ENCODE measurements at regions not wholly inside any gene's neighbourhood (a gene's known extent, or its start where the extent isn't known, plus 50 kb on each side); places are given as distances from the start of the nearest gene placed in this dataset.

- no peak overlapping the region for H3K4me3 Mint-ChIP-seq
Observed at GRCh38 chr20:24862186-24862585, 86.9 kb upstream of the CST7 start.

GRCh38 chr20:24862606-24863005 lies 86.5 kb upstream of the CST7 start:
- no peaks in the 10 kb centered on the region for H3K27me3 Mint-ChIP-seq (ENCODE audit: low read depth)
- H3K27ac Mint-ChIP-seq: no peak overlapping the region
- H3K36me3 Mint-ChIP-seq: no peaks in the 10 kb centered on the region
- H3K9me3 Mint-ChIP-seq: peaks cover 53% of the 10 kb centered on the region
- no peak for DNase-seq (ENCODE audit: low spot score in 2 of 2, unreplicated experiment in 2 of 2)
- H3K4me1 Mint-ChIP-seq: no peaks in the 10 kb centered on the region
- no peak overlapping the region for H3K4me3 Mint-ChIP-seq
- TF ChIP-seq CTCF (IDR thresholded peaks at IDR 0.05; ENCODE audit: unreplicated experiment): no peak

More at GRCh38 chr20:24862186-24862585, 86.9 kb upstream of the CST7 start:
- no peak for TF ChIP-seq CTCF (IDR thresholded peaks at IDR 0.05; ENCODE audit: unreplicated experiment)
- Mint-ChIP-seq H3K9me3 (peaks cover 53% of the 10 kb centered on the region), H3K4me1 (no peaks in the 10 kb centered on the region), H3K36me3 (no peaks in the 10 kb centered on the region), H3K27ac (no peak overlapping the region), H3K27me3 (ENCODE audit: low read depth) (no peaks in the 10 kb centered on the region)
- DNase-seq (ENCODE audit: low spot score in 2 of 2, unreplicated experiment in 2 of 2): no peak

- H3K4me3 Mint-ChIP-seq: no peak overlapping the region
- H3K4me1 Mint-ChIP-seq: no peaks in the 10 kb centered on the region
- no peaks in the 10 kb centered on the region for H3K36me3 Mint-ChIP-seq
- peaks cover 48% of the 10 kb centered on the region for H3K9me3 Mint-ChIP-seq
- H3K27ac Mint-ChIP-seq: no peak overlapping the region
- no peak for TF ChIP-seq CTCF (IDR thresholded peaks at IDR 0.05; ENCODE audit: unreplicated experiment)
- no peak for DNase-seq (ENCODE audit: low spot score in 2 of 2, unreplicated experiment in 2 of 2)
- H3K27me3 Mint-ChIP-seq (ENCODE audit: low read depth): no peaks in the 10 kb centered on the region
Observed at GRCh38 chr20:24863356-24863755, 85.7 kb upstream of the CST7 start.

GRCh38 chr20:24866008-24866407 lies 83.1 kb upstream of the CST7 start:
- H3K9me3 Mint-ChIP-seq: peaks cover 31% of the 10 kb centered on the region
- H3K36me3 Mint-ChIP-seq: no peaks in the 10 kb centered on the region
- no peak overlapping the region for H3K4me3 Mint-ChIP-seq
- no peaks in the 10 kb centered on the region for H3K27me3 Mint-ChIP-seq (ENCODE audit: low read depth)
- TF ChIP-seq CTCF (IDR thresholded peaks at IDR 0.05; ENCODE audit: unreplicated experiment): no peak
- H3K4me1 Mint-ChIP-seq: no peaks in the 10 kb centered on the region
- H3K27ac Mint-ChIP-seq: no peak overlapping the region
- no peak for DNase-seq (ENCODE audit: low spot score in 2 of 2, unreplicated experiment in 2 of 2)

- no peak for TF ChIP-seq CTCF (IDR thresholded peaks at IDR 0.05; ENCODE audit: unreplicated experiment)
- H3K36me3 Mint-ChIP-seq: no peaks in the 10 kb centered on the region
- H3K27me3 Mint-ChIP-seq (ENCODE audit: low read depth): no peaks in the 10 kb centered on the region
- H3K4me3 Mint-ChIP-seq: no peak overlapping the region
- DNase-seq (ENCODE audit: low spot score in 2 of 2, unreplicated experiment in 2 of 2): no peak
- no peak overlapping the region for H3K27ac Mint-ChIP-seq
- H3K4me1 Mint-ChIP-seq: no peaks in the 10 kb centered on the region
- peaks cover 29% of the 10 kb centered on the region for H3K9me3 Mint-ChIP-seq
Observed at GRCh38 chr20:24866742-24867141, 82.3 kb upstream of the CST7 start.

- Mint-ChIP-seq H3K27me3 (ENCODE audit: low read depth) (no peaks in the 10 kb centered on the region), H3K4me1 (no peaks in the 10 kb centered on the region), H3K4me3 (no peak overlapping the region), H3K36me3 (no peaks in the 10 kb centered on the region), H3K27ac (no peak overlapping the region), H3K9me3 (peaks cover 25% of the 10 kb centered on the region)
- TF ChIP-seq CTCF (IDR thresholded peaks at IDR 0.05; ENCODE audit: unreplicated experiment): no peak
- no peak for DNase-seq (ENCODE audit: low spot score in 2 of 2, unreplicated experiment in 2 of 2)
Observed at GRCh38 chr20:24867556-24867955, 81.5 kb upstream of the CST7 start.

Data from mesothelial cell of epicardium (in vitro differentiated cells).